ENCODE measurements at regions not wholly inside any gene's neighbourhood (a gene's known extent, or its start where the extent isn't known, plus 50 kb on each side); places are given as distances from the start of the nearest gene placed in this dataset.

GRCh38 chr10:64658528-64658927, 1137.3 kb downstream of the REEP3 start:
- no peak for TF ChIP-seq CTCF (IDR thresholded peaks at IDR 0.05)
- TF ChIP-seq POLR2A (IDR thresholded peaks at IDR 0.05), result no peak
